ENCODE measurements at regions not wholly inside any gene's neighbourhood (a gene's known extent, or its start where the extent isn't known, plus 50 kb on each side); places are given as distances from the start of the nearest gene placed in this dataset.

- TF ChIP-seq GATA3 (IDR thresholded peaks at IDR 0.05; ENCODE audit: low read depth, low read length) (no peak), GATA2 (IDR thresholded peaks at IDR 0.05; ENCODE audit: low read depth, low read length) (no peak)
Measured at GRCh38 chr9:129267141-129267540, 89.1 kb upstream of the IER5L start.

All from SH-SY5Y (cell line).